Cardiac muscle cell (in vitro differentiated cells and primary cell): ENCODE measurements at regions not wholly inside any gene's neighbourhood (a gene's known extent, or its start where the extent isn't known, plus 50 kb on each side); places are given as distances from the start of the nearest gene placed in this dataset.
A peak's percentile ranks its signal among the peaks of the same experiment; 100 is the strongest.

ENCODE experiments used
- DNase-seq, 2 donors: peaks; one replicate each; pipeline versions ENCODE4 v3.0.0 to v3.0.0-alpha.2; 2010 to 2017; ENCODE audit warnings: low read depth in 1 of 2, low spot score in 1 of 2
- H3K27ac ChIP-seq: fragments of 200-600 bp; sonication (generic); 2 replicates; pipeline ENCODE4 v1.5.1; 2016
- H3K27me3 ChIP-seq: fragments of 200-600 bp; sonication (generic); 2 replicates; pipeline ENCODE4 v1.6.0; 2016; ENCODE audit warnings: control low read depth
- H3K36me3 ChIP-seq: fragments of 200-600 bp; sonication (generic); 2 replicates; pipeline ENCODE4 v1.5.1; 2016; ENCODE audit warnings: control low read depth
- H3K4me1 ChIP-seq: fragments of 200-600 bp; sonication (generic); 2 replicates; pipeline ENCODE4 v1.8.1; 2017; ENCODE audit warnings: low read depth, mild to moderate bottlenecking, mixed run types
- H3K4me3 ChIP-seq: fragments of 200-600 bp; sonication (generic); 2 replicates; pipeline ENCODE4 v1.5.1; 2016; ENCODE audit warnings: mild to moderate bottlenecking
- H3K9me3 ChIP-seq: fragments of 200-600 bp; sonication (generic); 2 replicates; pipeline ENCODE4 v1.5.1; 2017; ENCODE audit warnings: low read depth, mild to moderate bottlenecking, control low read depth
- CTCF ChIP-seq: IDR thresholded peaks from 2 replicates; pipeline ENCODE4 v1.5.1; 2012; ENCODE audit warnings: low read depth, mild to moderate bottlenecking, low read length

GRCh38 chr3:187458383-187458782, 90.2 kb downstream of the RTP4 start:
- H3K4me3 ChIP-seq = no peak overlapping the region
- H3K36me3 ChIP-seq = no peaks in the 10 kb centered on the region
- no peaks in the 10 kb centered on the region for H3K27me3 ChIP-seq
- no peak for DNase-seq
- no peak overlapping the region for H3K27ac ChIP-seq
- no peaks in the 10 kb centered on the region for H3K4me1 ChIP-seq
- no peak for TF ChIP-seq CTCF
- no peaks in the 10 kb centered on the region for H3K9me3 ChIP-seq

GRCh38 chr3:187456250-187456649, 88.1 kb downstream of the RTP4 start:
- no peak for TF ChIP-seq CTCF
- Histone ChIP-seq H3K36me3 (no peaks in the 10 kb centered on the region), H3K4me1 (no peaks in the 10 kb centered on the region), H3K9me3 (no peaks in the 10 kb centered on the region), H3K27ac (no peak overlapping the region), H3K27me3 (no peaks in the 10 kb centered on the region), H3K4me3 (no peak overlapping the region)
- DNase-seq = peak in 1 of 2 donors; percentile 62

- no peak overlapping the region for H3K27ac ChIP-seq
- no peaks in the 10 kb centered on the region for H3K4me1 ChIP-seq
- H3K27me3 ChIP-seq = no peaks in the 10 kb centered on the region
- H3K4me3 ChIP-seq = no peak overlapping the region
- H3K36me3 ChIP-seq = no peaks in the 10 kb centered on the region
- H3K9me3 ChIP-seq = no peaks in the 10 kb centered on the region
- TF ChIP-seq CTCF = no peak
- no peak for DNase-seq
Measured at GRCh38 chr3:187454085-187454815, 86.1 kb downstream of the RTP4 start.

- no peak for TF ChIP-seq CTCF
- Histone ChIP-seq H3K4me3 (no peak overlapping the region), H3K36me3 (no peaks in the 10 kb centered on the region), H3K27ac (no peak overlapping the region), H3K27me3 (no peaks in the 10 kb centered on the region), H3K4me1 (no peaks in the 10 kb centered on the region), H3K9me3 (no peaks in the 10 kb centered on the region)
- peak in 1 of 2 donors; percentile 20 for DNase-seq
Measured at GRCh38 chr3:187450431-187451190, 82.4 kb downstream of the RTP4 start.

GRCh38 chr3:187448674-187449073, 80.5 kb downstream of the RTP4 start:
- Histone ChIP-seq H3K4me3 (no peak overlapping the region), H3K27ac (no peak overlapping the region), H3K4me1 (no peaks in the 10 kb centered on the region), H3K27me3 (no peaks in the 10 kb centered on the region), H3K9me3 (no peaks in the 10 kb centered on the region), H3K36me3 (no peaks in the 10 kb centered on the region)
- DNase-seq = no peak
- TF ChIP-seq CTCF = no peak
